ENCODE measurements at regions not wholly inside any gene's neighbourhood (a gene's known extent, or its start where the extent isn't known, plus 50 kb on each side); places are given as distances from the start of the nearest gene placed in this dataset.

DNA sequence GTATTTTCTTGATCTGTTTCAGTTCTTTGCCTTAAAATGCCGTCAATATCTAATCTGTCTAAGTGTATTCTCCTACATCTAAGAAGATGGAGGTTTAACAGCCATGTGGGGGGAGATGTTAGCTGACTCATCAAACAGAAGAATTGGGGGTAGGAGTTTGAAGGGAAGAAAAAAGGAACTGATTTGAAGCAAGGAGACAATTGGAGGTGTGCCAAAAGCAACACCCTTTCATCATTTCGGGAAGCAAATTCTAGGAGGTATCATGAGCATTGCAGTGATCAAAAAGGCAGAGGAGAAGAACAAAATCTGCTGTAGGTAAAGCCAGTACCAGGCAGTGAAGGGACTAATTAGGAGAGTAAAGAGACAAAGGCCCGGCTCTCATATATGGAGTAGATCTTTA, 337.3 kb upstream of the TBC1D5 start:
- no peak for DNase-seq (ENCODE audit: low read depth)

- no peak for DNase-seq (ENCODE audit: low read depth)
Observed at GRCh38 chr3:18079062-18079461, 336.6 kb upstream of the TBC1D5 start.

GRCh38 chr3:18077128-18077840, 334.9 kb upstream of the TBC1D5 start:
- DNase-seq (ENCODE audit: low read depth), result no peak

DNA sequence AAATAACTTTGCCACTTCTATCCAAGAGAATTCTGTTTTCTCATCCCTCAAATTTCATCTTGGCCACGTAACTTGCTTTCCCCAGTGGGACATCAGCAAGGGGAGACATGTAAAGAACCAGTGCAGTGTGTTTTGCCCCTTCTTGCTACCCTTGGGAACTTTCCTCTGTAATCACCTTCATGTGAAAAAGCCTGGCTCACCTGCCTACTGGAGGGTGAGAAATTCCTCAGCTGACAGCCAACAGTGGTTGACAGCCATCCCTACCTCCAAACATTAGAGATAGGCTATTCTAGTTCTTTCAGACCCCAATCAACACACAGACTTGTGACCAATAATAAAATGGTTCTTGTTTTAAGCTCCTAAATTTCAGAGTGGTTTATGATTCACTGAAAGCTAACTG, 333.9 kb upstream of the TBC1D5 start:
- DNase-seq (ENCODE audit: low read depth), result no peak

- no peak for DNase-seq (ENCODE audit: low read depth)
Observed at GRCh38 chr3:18075799-18076198, 333.4 kb upstream of the TBC1D5 start.

DNA sequence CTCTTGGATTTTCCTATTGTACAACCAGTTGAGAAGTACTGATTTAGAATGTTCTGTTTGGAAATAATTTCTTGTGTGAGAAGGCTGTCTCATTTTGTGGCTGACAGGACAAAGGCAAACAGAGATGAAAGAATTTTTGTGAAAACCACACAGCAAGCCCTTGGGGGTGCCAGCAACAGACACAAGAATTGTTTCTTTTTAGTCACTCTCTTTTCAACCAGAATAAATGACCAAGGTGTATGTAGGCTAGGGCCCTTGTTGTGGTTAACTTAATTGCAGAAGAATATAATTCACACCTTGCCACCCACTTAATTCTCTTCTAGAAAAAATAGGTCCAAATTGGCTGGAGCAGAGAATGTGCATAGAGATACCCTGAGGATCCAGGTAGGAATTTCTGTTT, 329.4 kb upstream of the TBC1D5 start:
- DNase-seq (ENCODE audit: low read depth), result no peak

GRCh38 chr3:18070944-18071343, 328.5 kb upstream of the TBC1D5 start:
- no peak for DNase-seq (ENCODE audit: low read depth)

DNA sequence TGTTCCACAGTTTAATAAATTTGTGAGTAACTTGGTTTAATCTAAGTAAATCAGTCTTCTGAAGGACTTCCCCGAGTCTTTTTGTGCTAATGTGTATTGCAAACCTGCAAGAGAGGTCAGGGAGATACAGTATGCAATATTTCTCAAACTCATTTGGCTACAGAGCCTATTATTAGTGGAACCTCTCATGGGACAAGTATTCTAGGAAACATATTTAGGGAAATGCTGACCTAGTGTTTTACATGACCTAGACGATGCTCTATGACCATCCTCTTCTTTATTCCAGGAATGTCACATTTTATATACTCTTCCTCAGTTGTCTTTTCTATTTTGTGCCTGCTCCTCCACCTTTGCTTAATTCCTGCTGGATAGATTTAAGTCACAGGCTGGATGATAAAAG, 327.8 kb upstream of the TBC1D5 start:
- no peak for DNase-seq (ENCODE audit: low read depth)

GRCh38 chr3:18069568-18069967, 327.1 kb upstream of the TBC1D5 start:
- no peak for DNase-seq (ENCODE audit: low read depth)

DNA sequence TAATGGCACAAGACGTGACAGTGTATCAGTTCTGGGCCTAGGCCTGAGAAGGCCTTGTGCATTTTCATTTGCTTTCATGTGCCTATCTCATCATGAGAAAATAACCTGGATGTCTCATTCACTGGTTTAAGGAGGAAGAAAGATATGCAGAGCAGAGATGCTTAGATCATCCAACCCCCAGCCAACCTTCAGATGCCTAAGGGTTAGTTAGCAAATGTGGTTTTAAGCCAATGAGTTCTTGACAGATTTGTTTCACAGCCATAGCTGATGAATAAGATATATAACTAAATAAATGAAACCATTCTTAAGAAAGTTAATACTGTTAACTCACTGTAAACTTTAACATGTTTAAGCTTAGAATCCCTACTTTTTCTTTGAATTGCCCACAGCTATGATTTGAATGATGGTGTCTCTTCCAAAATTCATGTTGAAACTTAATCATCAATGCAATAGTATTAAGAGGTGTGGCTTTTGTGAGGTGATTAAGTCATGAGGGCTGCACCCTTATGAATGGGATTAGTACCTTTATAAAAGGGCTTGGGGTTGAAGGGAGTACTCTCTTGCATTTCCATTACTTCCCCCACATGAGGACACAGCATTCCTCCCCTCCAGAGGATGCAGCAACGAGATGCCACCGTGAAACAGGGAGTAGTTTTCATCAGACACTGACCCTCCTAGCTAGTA, 324.6 kb upstream of the TBC1D5 start:
- DNase-seq (ENCODE audit: low read depth), result no peak

- no peak for DNase-seq (ENCODE audit: low read depth)
Observed at GRCh38 chr3:18064586-18064985, 322.2 kb upstream of the TBC1D5 start.

DNA sequence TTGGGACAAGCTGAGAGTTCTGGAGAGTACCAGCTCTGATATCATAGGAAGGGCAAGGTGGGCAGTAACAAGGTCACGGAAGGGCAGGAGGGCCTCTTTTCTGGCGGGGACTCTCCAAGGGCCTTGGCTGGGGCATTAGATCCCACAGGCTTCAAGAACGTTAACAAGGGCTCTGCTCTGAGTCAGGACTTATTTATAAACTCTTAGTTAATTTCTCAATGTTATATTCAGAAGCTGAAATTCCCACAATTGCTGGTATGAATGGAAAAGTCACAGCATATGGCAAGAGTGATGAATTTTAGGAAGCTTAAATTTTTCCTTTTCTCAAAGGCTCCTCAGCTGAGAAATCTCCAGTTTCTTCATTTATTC, 320.2 kb upstream of the TBC1D5 start:
- DNase-seq (ENCODE audit: low read depth), result no peak

GRCh38 chr3:18061737-18062656, 319.6 kb upstream of the TBC1D5 start:
- DNase-seq (ENCODE audit: low read depth), result peak; percentile 68

DNA sequence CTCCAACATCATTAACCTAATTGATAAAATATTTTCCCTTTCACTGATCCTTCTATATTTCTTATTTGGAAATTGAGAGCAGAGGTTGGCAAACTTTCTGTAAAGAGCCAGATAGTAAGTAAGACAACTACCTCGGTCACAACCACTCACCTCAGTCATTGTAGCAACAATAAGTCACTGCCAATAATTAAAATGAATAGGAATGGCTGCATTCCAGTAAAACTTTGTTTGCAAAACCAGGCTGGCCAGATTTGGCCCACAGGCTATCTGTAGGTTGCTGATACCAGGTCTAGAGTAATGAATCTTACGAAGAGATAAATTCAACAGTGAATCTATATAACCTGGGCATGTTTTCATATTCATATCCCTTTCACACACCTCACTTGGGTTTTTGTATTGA, 316.2 kb upstream of the TBC1D5 start:
- DNase-seq (ENCODE audit: low read depth), result no peak

DNA sequence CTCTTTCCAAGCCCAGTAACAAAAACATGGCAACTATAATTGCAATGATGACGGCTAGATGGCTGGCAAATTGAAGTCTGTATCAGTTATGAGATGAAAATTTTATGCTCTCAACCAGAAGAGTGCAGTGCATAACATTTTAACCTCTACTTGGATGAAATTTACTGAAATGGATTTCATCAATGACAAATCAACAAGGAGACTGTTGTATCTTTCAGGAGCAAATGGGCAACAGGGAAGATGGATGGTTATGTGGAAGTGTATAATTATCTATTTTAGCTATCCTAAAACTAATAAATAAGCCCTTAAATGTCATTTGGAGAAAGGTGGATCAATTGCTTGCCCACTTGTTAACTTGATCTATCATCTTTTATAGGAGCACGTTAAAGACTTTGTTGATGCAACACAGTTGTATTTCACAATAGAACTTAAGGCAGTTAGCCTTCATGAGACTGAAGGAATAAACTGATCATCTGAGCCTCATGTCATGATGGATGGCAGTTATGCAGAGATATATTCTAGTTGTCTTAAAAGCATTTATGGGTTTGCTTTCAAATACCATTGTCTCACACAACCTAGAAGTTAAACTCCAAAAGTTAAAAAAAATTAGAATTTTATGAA, 315.1 kb upstream of the TBC1D5 start:
- DNase-seq (ENCODE audit: low read depth), result no peak

- DNase-seq (ENCODE audit: low read depth), result no peak
Observed at GRCh38 chr3:18054625-18055024, 312.2 kb upstream of the TBC1D5 start.

GRCh38 chr3:18051306-18051705, 308.9 kb upstream of the TBC1D5 start:
- DNase-seq (ENCODE audit: low read depth), result no peak

GRCh38 chr3:18049096-18049495, 306.7 kb upstream of the TBC1D5 start:
- DNase-seq (ENCODE audit: low read depth), result no peak

DNA sequence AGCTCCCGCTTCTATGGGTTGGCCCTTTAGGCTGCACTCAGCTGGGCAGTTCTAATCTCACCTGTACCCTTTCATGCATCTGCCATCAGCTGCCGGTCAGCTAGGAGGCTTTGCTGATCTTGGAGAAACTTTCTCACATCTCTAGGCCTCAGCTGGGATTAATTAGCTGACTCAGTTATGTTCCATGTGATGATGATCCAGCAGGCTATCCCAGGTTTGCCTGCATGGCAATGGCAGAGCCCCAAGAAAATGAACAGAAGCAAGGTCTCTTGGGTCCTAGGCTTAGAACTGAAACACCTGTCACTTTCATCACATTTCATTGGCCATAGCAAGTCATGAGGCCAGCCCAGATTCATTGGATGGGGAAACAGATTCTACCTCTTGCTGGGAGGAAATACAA, 304.6 kb upstream of the TBC1D5 start:
- DNase-seq (ENCODE audit: low read depth), result no peak

- no peak for DNase-seq (ENCODE audit: low read depth)
Observed at GRCh38 chr3:18046131-18046915, 303.9 kb upstream of the TBC1D5 start.

Data from HS-27A (cell line).